ENCODE measurements at regions not wholly inside any gene's neighbourhood (a gene's known extent, or its start where the extent isn't known, plus 50 kb on each side); places are given as distances from the start of the nearest gene placed in this dataset.
"Not testable (repeated sequence)": the region's sequence is repeated elsewhere in the genome, so short reads cannot be mapped to it uniquely, and the experiment has no call there.

DNA sequence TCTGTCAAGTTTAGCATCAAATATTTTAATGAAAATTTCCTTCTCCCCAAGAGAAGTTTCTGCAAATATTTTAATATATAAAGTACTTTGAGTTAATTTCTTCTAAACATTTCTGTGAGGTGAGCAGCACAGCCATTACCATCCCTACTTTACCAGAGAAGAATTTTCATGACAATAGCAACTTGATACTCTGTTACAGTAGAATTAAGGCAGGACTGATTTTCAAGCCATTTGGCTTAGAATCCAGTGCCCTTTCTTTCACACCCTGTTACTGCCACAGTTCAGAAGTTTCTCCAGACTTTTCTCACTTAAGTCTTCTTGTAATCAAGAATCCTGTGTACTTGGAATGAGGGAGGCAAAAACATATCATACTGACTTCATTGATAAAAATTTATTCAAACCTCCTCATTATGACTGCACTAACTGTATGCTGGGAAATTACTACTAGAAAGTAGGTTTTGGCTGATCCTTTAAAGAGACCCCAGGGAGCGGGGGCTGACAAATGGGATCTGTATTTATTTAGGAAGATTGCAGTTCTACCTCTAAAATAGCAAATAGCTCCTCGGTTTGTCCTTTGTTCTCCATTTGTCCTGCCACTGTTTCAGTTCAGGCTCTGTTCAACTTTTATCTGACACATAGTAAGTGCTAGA, 557.0 kb upstream of the SGO1 start:
- DNase-seq (ENCODE audit: low read depth in 1 of 2, low spot score in 1 of 2), result no peak

DNA sequence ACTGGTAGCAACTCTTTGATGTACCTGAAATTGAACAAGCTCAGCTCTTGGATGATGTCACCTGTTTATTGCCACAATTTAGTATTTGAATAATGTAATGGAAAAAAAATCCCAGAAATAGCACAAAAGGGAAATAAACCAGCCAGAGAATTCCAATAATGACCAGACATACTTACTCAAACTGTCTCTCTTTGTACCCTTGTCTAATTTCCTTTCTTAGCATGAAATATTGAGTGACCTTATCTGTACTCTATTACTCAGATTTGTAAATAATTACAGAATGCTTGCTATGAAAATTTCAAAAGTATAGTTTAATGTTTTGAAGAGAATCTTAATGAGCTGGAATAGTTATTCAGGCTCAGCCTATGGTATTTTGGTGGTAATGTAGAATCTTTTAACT, 555.4 kb upstream of the SGO1 start:
- no peak for DNase-seq (ENCODE audit: low read depth in 1 of 2, low spot score in 1 of 2)

DNA sequence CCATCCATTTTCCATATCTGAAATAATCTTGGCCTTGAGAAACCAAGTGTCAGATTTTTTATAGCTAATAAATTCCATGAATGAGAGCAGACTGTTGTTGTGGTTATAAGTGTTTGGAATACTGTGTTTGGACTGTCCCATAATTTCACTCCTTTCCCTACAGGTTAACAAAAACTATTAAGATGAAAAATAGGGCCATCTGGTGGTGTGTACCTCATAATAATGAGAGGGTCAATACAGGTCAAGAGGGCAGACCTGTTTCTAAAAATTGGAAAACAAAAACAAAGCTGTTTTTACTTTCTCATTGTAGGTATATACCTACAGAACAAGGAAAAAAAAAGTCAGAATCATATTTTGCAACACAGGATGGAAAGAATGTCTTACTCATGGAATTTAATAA, 553.8 kb upstream of the SGO1 start:
- DNase-seq (ENCODE audit: low read depth in 1 of 2, low spot score in 1 of 2), result no peak

DNA sequence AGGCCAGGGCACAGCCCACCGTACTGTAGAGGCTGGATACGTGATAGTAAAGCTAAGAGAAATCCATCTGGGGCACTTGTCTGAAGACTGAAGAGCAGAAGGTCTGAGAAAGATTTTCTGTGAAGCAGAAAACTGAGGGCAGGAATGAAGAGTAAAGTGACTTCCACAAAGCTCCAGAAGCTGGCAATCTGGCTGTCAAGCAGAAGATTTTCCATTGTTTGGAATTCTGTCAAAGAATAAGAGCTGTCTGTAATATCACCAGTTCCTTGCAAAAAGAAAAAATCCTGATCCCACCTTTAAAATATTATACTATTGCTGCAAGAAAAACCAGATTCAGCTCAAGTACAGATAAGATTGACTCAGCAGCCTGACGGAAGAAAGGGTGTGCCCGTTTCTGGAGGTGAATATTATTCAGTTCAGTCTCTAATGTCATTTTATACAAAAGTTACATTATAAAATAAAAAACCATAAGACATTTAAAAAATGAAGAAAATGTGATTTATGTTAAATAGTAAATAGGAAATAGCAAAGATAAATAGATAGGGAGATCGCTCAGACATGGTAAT, 550.4 kb upstream of the SGO1 start:
- no peak for DNase-seq (ENCODE audit: low read depth in 1 of 2, low spot score in 1 of 2)

DNA sequence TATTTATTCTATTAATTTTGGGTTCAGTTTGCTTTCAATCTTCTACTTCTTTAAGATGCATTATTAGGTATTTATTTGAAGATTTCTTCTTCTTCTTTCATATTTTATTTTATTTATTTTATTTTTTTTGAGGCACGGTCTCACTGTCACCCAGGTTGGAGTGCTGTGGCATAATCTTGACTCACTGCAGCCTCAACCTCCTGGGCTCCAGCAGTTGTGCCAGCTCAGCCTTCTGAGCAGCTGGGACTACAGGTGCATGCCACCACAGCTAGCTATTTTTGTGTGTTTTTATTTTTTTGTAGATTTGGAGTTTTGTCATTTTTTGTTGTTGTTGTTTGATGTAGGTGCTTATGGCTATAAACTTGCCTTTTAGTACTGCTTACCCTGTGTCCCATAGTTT, 543.2 kb upstream of the SGO1 start:
- DNase-seq (ENCODE audit: low read depth in 1 of 2, low spot score in 1 of 2), result no peak

DNA sequence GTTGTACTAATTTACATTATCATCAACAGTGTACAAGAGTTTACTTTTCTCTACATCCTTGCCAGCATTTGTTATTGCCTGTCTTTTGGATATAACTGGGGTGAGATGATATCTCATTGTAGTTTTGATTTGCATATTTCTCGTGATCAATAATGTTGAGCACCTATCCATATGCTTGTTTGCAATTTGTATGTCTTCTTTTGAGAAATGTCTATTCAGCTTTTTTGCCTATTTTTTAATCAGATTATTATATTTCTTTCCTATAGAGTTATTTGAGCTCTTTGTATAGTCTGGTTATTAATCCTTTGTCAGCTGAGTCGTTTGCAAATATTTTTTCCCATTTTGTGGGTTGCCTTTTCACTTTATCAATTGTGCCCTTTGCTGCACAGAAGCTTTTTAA, 540.8 kb upstream of the SGO1 start:
- DNase-seq (ENCODE audit: low read depth in 1 of 2, low spot score in 1 of 2), result no peak

DNA sequence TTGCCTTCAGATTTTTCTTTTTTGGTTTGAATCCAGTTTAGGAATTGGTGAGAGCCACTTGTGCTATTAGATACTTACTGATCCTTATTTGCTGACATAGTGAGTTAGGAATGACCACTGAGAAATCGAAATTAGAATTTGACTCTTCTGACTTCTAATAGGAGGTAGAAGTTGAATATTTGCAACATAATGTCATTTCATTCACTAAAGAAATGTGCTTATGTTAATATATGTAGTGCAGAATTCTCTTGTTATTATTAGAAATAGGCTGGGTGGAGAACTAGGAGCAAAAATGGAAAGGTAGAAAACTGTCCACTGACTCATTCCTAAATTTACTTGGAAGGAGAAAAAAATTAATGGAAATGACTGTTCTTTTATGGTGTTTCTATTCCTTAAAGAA, 538.2 kb upstream of the SGO1 start:
- DNase-seq (ENCODE audit: low read depth in 1 of 2, low spot score in 1 of 2), result no peak

DNA sequence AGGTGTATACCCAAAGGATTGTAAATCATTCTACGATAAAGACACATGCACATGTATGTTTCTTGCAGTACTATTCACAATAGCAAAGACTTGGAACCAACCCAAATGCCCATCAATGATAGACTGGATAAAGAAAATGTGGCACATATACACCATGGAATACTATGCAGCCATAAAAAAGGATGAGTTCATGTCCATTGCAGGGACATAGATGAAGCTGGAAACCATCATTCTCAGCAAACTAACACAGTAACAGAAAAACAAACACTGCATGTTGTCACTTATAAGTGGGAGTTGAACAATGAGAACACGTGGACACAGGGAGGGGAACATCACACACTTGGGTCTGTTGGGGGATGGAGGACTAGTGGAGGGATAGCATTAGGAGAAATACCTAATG, 530.4 kb upstream of the SGO1 start:
- DNase-seq (ENCODE audit: low read depth in 1 of 2, low spot score in 1 of 2), result not testable (repeated sequence)

DNA sequence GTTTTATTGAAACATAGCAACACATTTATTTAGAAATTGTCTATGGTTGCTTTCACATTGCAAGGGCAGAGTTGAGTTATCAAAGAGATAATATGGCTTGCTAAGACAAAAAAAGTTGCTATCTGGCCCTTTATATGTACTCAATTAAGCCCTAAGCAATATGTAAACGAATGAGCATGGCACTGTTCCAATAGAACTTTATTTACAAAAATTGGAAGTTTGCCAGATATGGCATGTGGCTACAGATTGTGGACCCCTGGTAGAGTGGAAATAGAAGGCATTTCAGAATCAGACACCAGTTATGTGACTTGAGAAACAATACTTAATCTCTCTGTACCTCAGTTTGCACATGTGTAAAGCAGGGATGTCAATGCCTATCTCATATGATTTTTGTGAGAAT, 515.6 kb upstream of the SGO1 start:
- DNase-seq (ENCODE audit: low read depth in 1 of 2, low spot score in 1 of 2), result no peak

DNA sequence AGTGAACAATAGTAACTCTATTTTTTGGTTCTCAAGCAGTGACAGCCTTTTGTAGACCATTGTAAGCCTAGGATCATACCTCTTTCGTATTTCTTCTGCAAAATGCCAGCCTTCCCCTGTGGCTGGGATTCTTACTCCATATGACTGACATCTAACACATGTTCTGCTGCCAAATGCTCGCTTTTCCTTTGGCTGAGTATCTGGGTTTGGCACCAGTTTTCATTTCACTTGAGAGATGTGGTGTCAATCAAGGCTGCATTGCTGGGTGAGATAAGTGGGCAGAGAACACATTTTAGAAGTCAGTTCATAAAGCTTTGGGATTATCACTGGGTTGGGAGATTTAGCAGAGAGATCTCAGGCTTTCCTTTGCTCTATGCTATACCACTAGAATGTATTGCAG, 514.7 kb upstream of the SGO1 start:
- no peak for DNase-seq (ENCODE audit: low read depth in 1 of 2, low spot score in 1 of 2)

DNA sequence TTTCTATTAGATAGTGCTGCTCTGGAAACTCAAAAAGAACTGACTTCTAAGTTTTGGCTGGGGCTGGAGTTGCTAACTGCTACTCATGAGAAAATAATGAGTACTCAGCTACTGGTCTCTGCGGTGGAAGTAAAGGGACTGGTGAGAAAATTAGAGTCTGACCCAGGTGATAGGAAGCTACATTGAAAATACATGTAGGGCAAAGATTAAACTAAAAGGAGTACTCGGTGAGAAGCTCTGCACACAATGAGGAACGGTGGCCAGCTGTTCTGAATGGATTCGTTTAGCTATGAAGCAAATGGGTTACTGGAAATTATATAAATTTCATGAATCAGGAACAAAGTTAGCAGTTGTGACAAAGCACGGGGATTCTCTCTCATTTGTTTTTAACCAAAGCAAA, 512.9 kb upstream of the SGO1 start:
- no peak for DNase-seq (ENCODE audit: low read depth in 1 of 2, low spot score in 1 of 2)

DNA sequence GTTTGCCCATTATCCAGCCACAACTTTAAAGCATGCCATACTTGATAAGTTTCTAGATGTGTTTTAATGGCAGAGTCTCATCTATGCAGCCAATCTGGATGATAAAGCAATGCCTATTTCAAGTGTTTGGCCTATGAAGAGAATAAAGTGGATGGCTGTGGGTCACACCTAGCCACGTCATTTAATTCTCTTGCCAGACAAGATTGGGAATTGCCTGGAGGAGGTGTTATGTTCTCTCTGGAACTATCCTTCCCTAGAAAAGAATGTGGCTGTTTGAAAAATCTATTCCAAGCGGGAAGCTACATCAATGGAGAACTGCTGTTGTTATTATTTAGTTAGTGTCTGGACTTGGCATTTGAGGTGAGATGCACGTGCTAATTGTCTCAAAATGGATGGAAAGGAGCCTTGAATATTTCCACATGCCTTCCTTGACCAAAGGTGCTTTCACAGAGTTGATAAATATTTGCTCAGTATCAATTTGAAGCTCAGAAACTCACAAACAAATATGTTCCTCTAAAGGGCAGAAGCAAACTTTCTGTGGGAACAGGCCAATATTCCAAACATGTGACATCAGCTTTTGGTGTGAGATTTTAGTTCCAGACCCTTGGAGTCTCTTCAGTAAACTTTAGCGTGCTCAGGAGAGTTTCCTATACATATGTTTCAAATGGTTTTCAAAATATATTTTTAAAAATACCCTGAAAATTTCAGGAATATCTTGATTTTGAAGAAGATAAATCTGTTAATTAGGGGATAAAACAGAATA, 510.6 kb upstream of the SGO1 start:
- no peak for DNase-seq (ENCODE audit: low read depth in 1 of 2, low spot score in 1 of 2)

DNA sequence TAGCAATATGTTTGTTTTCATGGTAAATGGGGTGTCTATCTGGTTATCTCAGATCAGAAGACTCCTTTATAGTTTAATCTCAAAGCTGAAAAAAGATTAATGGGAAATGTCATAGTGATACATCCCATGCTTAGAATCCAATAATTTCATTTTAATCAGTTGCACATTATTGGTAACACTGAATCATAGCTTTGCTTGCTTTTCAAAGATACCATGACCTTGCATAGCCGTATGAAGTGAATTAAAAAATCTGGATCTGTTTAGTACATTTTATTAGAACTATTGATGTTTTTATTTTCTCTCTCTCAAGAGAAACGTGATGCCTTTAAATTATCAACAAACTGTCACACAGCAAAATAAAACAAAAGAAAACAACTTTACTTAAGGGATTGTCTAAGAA, 506.7 kb upstream of the SGO1 start:
- DNase-seq (ENCODE audit: low read depth in 1 of 2, low spot score in 1 of 2), result no peak

DNA sequence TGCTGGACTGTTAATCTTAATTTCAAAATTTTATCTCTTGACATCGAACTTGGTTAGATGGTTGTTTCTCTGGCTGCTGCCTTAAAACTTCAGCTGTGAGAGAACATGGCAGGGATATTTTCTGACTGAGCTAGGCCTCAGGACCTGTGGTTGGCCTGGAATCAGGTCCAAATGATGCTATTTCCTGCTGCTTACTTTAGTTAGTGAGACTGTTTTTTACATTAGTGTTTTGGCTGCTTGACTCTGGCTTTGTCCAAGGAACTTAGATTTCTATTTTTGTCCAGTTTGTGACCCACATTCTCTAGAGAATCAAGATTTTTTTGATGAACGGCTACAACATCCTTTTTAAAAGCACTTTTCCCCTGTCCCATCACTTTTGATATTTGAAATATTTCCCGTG, 497.9 kb upstream of the SGO1 start:
- no peak for DNase-seq (ENCODE audit: low read depth in 1 of 2, low spot score in 1 of 2)

DNA sequence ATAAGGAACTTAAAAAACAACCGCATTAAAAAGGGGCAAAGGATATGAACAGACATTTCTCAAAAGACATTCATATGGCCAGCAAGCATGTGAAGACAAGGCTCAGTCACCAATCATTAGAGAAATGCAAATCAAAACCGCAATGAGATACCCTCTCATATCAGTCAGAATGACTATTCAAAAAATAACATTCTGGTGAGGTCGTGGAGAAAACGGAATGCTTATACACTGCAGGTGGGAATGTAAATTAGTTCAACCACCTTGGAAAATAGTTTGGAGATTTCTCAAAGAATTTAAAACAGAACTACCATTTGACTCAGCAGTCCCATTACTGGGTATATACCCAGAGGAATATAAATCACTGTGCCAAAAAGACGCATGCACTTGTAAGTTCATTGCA, 496.6 kb upstream of the SGO1 start:
- no peak for DNase-seq (ENCODE audit: low read depth in 1 of 2, low spot score in 1 of 2)

DNA sequence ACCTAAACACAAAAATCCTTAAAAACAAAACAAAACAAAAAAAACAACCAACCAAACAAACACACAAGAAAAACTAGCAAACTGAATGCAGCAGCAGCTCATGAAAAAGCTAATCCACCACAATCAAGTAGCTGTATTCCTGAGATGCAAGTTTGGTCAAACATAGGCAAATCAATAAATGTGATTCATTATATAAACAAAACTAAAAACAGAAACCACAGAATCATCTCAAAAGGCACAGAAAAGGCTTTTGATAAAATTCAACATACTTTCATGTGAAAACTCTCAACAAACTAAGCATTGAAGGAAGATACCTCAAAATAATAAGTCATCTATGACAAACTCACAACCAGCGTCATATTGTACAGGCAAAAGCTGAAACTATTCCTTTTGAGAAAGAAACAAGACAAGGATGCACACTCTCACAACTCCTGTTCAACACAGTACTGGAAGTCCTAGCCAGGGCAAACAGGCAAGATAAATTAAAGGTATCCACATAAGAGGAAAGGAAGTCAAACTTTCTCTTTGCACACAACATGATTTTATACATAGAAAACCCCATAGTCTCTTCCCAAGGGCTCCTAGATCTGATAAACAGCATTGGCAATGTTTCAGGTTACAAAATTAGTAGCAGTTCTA, 495.1 kb upstream of the SGO1 start:
- no peak for DNase-seq (ENCODE audit: low read depth in 1 of 2, low spot score in 1 of 2)

DNA sequence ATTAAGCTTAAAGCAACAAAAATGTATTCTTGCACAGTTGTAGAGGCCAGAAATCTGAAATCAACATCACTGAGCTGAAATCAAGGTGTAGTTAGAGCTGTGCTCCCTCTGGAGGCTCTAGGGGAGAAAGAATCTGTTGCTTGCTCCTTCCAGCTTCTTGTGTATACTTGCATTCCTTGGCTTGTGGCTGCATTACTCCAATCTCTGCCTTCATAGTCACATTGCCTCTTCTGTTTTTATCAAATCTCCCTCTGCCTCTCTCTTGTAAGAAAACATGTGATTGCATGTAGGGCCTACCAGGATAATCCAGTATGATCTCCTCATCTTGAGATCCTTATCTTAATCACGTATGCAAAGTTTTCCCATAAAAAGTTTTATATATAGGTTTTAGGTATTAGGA, 487.9 kb upstream of the SGO1 start:
- no peak for DNase-seq (ENCODE audit: low read depth in 1 of 2, low spot score in 1 of 2)

DNA sequence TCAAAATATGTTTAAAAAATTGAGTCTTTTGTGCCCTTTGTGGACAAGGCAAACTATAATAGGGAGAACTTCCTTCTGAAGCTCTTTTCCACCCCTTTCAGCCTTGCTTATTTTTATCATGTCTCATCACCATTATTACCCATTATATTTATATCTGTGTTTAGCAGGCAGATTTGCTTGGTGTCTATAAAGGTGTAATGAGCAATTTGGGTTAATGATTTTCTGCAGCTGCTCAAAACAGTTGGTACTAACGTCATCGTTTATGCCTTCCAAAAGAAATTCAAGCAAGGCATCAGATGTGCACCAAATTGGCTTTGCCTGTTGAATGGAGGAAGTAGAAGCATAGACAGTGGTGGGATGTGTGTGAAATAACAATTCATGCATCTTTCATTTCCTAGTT, 483.7 kb upstream of the SGO1 start:
- no peak for DNase-seq (ENCODE audit: low read depth in 1 of 2, low spot score in 1 of 2)

DNA sequence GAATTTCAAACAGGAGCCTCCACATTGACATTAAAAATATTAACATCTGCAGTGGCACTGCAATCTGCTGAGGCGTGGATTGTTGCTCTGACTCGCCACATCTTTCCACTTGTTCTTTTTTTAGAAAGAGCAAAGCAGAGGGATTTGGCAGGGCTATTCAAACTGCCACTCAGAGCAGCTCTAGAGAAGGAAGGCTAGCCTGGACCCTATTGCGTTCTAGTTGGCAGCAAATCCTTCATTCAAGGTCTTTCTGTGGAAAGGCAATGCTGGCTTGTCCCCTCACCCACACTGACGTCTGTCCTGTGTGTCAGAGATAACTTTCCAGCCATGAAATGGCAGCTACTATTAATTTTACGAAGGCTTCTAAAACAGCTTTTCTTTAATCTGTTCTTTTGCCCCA, 483.2 kb upstream of the SGO1 start:
- DNase-seq (ENCODE audit: low read depth in 1 of 2, low spot score in 1 of 2), result no peak

DNA sequence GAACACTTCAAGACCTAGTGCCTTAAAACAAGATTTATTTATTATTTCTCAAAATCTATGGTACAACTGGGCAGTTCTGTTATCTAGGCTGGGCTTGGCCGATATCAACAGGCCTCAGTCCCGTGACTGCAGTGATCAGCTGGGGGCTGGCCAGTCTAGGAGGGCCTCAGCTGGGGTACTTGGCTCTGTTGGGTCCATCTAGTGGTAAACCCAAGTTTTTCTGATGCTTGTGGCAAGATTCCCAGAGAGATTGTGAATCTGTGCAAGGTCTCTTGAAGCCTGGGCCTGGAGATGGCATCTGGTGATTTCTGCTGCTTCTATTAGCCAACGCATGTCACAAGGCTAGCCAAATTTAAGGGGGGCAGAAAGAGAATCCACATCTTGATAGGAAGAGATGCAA, 482.4 kb upstream of the SGO1 start:
- DNase-seq (ENCODE audit: low read depth in 1 of 2, low spot score in 1 of 2), result no peak

DNA sequence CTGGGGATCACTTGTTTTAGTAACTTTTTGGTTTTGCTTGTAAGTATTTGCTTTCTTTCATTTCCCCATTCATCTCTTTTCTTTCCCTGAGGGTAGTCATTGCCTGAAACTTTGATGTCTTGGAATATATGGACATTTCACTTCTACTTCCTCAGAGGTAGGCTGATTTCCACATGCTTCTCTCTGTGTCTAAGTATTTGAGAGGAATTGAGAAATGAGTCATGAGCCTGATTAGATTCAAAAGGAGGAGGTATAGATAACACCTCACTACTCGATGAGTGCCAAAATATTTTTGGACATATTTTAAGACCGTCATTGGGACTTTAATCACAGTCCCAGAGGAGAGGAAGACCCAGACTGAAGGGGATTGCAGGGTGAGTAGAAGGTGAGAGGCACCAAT, 480.1 kb upstream of the SGO1 start:
- DNase-seq (ENCODE audit: low read depth in 1 of 2, low spot score in 1 of 2), result no peak

DNA sequence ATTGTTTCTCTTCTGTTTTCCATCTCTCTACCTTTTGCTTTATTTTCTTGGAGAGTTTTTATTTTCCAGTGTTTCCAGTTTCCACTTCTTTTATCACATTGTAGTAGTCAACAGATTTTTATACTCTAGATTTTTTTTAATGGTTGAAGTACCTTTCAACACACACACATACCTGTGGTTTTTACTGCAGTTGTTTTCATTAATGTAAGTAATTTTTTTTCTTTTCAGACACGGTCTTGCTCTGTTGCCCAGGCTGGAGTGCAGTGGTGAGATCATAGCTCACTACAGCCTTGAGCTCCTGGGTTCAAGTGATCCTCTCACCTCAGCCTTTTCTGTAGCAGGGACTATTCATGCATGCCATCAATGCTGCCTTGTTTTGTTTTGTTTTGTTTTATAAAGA, 472.5 kb upstream of the SGO1 start:
- DNase-seq (ENCODE audit: low read depth in 1 of 2, low spot score in 1 of 2), result no peak
